ENCODE measurements at regions not wholly inside any gene's neighbourhood (a gene's known extent, or its start where the extent isn't known, plus 50 kb on each side); places are given as distances from the start of the nearest gene placed in this dataset.

DNA sequence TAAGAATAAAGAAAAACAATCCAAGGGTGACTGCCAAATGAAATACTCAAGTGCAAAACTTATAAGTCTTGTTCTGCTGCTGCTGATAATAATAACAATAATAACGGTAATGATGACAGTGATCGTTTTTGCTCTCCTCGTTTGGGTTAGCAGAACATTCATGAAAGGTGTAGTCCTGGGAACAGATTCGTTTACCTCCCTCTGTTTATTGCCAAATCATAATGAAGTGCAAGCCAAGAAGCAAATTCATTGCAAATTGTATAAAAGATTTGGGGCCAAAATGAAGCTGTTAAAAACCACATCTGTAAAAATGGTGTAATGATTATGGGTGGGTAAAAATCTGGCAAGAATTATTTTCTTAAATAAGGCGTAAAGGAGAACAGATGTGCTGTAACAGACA lies 587.2 kb upstream of the MKI67 start:
- no peak for DNase-seq (ENCODE audit: low read depth)

DNA sequence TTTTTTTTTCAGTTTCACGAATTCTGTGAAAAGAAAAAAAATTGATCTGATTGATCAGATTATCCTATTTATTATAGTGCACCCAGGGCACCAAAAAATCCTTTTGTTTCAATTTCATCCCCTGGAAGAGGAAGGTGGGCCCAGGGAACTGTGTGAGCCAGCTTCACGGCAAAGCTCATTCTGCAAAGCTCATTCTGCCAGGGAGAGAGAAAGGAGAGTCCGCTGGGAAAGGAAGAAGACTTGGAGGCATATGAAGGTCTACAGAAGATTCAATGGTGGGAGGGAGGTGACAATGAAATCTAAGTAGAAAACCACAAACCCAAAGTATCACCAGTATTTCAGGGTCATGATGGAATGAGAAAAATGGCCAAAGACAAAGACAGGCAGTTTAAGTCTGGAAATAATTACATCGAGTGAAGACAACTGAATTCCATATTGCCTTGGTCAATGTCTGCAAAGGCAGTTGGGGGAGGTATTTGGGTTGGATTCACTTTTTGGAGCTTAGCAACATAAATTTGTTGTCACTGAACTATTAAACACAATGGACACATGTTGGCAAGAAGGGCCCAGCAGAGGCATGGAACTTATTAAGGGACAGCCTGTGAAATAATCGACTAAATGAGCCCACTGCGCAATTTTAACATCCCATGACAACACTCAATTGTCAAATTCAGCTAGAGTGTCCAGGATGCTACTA lies 587.8 kb upstream of the MKI67 start:
- DNase-seq (ENCODE audit: low read depth): no peak

DNA sequence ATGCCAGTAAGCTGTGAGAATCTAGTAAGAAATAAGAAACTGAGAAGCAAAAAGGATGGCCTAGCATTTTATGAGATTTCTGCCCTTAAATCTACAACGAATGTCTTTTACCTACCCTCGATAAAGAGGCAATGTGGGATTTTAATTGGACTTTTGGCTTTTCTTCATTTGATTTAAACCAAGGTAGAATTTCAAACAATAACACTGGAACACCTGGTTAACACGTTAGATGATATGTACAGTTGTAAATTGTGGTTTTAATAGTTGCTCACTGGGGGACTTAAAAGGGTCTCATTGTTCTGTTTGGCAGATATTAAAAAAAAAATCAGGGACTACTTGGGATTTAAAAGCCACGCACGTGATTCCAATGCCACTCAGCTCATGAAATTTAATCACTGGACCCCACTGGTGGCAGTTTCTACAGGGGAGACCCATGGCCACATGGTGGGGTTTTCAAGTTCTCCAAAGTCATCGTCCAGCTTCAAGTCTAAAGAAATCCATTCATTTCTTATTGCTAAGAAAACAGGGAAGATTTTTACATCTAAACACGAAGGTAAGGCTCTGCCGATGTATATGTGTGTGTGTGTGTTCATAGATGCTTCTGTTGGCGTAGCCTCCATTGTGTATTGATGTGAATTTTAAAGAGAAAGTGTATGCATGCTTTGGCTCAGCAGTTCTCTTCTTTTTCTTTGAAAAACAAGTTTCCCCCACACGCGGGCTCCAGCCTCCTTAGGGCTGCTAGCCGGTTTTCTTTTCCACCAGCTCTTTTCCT lies 588.6 kb upstream of the MKI67 start:
- DNase-seq (ENCODE audit: low read depth): no peak

DNA sequence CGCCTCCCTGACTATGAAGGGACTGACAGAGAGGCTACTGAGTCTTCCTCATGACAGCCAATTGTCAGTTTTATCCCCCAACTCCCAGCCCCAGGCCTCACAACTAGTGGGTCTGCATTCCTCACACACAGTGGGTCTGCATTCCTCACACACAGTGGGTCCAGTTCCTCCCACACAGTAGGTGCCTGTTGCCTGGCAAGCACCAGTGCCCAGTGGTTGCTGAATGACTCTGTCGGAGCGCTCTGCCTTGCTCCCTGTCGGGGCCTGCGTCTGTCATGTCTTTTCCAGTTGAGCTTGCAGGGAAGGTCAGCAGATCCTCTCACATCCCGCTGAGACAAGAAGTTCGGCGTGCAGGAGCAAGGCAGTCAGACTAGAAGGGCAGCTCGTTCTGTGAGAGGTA lies 590.0 kb upstream of the MKI67 start:
- no peak for DNase-seq (ENCODE audit: low read depth)

DNA sequence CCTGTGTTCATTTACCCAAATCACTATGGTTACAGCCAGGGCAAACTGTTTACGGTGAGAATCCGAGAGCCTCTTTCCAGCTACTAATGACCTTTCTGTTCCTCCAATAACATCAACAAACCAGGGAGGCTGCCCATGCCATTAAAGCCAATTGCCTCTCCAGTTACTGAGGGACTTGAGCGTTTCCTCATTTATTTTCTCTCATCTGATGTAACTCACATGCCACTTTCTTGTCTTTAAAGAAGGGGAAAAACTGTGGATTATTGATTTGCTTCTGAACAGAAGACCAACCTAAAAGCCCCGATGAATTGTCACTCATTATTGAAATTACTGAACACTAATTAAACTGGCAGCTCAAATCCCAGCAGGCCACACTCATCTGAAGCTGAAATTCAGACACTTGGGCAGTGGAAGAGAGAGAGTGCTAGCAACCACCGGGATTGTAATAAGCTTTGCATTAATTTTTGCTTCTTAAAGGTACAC lies 595.8 kb upstream of the MKI67 start:
- DNase-seq (ENCODE audit: low read depth): no peak

DNA sequence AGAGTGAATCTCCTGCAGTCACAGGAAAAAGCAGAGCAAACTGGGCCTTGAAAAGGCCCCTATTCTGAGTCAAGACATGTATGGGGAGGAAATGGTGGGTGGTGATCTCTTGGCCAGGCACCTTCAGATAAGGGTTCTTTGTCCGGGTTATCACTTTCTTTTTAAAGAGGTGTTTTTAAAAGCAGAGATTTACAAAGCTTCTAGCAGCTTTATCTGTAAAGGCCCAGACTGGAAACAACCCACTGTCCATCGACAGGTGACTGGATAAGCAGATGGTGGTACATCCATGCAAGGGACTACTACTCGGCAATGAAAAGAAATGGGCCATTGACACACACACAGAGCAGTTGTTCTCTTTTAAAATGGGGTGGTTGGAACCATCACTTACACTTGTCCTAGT lies 596.7 kb upstream of the MKI67 start:
- no peak for DNase-seq (ENCODE audit: low read depth)

DNA sequence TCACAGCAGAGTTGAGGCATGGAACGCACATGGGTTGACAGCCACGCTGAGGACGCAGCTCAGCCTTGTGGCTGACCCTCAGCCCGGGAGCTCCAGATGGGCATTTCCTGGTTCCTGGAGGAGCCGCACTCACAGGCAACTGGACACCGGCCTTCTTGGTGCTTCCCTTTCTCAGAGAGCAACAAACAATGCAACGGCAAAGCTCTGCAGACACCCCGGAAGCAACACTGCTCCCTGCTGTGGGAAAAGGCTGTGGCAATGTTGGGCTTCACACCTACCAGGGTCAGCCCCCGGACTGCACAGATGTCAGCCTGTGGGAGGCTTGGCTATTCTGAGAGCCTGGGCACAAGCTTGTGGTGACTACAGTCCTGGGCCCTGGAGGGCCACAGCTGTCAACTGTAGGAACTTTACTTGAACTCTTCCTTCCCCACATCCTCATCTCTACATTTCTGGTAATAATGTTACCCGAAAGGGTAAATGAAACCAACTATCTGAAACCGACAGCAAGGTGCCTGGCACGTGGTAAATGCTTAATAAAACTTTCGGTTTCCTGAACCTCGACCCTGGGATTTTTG lies 597.5 kb upstream of the MKI67 start:
- DNase-seq (ENCODE audit: low read depth): no peak

DNA sequence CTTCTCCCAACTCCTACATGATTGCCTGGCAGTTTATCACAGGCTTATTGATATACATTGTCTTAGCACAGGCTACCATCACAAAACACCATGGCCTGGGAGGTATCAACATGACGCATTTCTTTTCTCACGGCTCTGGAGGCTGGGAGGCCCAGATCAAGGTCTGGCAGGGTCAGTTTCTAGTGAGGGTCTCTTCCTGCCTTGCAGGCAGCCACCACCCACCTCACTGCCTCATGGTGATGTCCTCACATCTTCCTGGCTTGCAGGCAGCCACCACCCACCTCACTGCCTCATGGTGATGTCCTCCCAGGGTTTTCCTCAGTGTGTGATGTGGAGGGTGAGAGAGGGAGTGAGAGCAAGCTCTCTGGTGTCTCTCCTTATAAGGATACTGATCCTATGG lies 599.3 kb upstream of the MKI67 start:
- no peak for DNase-seq (ENCODE audit: low read depth)

DNA sequence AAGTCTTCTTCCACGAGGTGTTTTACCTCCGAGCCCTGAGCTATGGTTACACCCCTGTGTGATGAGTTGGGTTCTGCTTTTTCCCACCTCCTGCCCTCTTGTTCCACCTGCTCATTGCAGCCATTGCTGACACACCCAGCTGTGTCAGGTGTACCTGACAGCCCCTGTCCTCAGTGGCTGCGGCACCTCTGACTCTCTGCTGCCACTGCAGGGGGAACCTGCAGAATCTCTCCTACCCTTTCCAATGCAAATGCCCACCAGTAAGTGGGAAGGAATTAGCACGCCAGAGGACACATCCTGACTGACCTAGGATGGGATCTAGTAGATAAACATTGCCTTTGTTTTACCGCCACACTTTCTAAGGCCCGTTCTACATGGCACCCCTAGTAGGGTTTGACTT lies 600.9 kb upstream of the MKI67 start:
- DNase-seq (ENCODE audit: low read depth): no peak

DNA sequence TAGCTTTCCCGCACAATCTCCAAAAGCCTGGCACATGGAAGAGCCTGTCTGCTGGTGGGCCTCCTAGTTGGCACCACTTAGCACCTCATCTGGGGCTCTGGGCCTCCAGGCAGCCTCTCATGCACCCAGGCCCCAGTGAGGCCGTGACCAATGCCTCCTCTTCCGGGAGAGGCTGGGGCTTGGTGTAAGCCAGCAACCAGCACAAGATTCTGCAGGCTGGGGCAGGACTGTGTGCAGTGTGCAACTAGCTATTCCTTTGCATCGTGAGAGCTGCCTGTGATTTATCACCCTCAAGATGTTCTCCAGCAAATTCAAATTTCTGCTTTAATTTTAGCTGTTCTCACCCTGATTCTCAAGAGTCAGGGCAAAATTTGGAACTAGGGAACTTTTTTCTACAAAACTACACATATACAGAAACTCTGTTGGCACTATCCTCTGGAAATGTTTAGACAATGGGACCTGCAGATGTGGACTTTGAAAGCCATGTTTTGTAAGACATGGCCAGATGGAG lies 603.7 kb upstream of the MKI67 start:
- no peak for DNase-seq (ENCODE audit: low read depth)

DNA sequence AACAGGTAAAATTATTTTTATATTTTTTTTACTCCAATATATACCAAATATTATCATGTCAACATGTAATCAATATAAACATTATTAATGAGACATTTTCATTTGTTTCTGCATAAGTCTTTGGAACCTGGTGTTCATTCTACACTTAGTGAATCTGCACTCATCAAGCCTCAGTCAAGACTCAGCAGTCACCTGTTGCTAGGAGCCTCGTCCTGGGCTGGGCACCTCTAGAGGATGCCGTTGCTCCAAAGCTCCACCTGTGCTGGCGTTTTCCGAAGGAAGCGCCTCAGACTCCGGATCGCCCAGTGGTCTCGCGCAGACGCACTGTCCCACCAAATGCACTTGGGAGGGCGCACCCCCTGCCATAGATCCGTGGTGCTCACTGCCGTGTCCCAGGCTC lies 604.7 kb upstream of the MKI67 start:
- no peak for DNase-seq (ENCODE audit: low read depth)

DNA sequence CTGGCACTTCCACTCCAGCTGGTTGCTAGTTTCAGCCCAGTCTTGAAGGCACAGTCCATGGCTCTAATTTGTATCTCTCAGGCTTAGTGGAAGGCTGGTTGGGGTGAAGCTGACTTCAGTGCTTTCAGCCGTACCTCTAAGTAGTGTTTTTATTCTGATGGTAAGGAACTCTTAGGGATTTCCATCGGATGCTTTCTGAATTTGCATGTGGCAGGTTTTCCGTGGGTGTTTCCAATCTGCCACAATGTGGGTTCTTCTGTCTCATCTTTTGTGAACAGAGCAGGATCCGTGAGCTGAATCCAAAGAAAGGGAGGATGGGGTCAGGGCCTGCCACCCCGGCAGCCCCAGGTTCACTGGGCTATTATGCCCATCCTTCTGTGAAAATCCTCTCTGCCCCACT lies 607.9 kb upstream of the MKI67 start:
- no peak for DNase-seq (ENCODE audit: low read depth)

DNA sequence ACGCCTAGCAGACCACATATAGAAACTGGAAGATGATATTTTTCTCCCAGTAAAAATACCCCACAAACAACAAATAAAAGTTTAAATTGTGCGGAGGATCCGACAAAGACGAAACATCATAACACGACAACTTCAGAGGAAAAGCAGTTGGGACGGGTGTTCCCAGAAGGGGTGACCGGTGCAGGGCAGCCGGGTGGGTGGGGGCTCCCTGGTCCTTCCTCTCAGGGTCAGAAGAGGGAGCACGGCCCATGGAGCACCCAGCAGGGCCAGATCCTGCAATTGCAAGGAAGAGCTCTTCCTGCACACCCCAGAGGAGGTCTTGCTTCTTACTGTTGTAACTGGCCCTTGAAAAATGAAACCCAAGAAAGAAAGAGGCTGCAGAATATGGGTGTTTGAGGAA lies 608.5 kb upstream of the MKI67 start:
- DNase-seq (ENCODE audit: low read depth): no peak

DNA sequence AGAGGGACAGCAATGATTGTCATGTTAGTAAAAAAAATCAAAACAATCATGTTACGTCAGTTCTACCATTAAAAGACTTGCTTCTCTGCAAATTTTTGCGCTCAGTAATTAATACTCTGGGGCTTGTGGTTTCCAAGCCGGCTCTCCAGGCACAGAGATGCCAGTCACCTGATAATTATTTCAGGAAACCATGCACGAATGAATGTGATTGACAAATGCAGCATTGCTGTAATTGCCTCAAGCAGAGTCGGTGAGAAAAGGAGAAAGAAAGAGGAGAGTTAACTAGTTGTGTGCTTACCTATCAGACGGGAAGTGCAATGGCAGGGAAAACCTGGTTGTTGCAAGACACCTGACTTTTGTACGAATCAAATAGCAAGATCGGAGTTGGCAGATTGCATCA lies 609.8 kb upstream of the MKI67 start:
- DNase-seq (ENCODE audit: low read depth): no peak

DNA sequence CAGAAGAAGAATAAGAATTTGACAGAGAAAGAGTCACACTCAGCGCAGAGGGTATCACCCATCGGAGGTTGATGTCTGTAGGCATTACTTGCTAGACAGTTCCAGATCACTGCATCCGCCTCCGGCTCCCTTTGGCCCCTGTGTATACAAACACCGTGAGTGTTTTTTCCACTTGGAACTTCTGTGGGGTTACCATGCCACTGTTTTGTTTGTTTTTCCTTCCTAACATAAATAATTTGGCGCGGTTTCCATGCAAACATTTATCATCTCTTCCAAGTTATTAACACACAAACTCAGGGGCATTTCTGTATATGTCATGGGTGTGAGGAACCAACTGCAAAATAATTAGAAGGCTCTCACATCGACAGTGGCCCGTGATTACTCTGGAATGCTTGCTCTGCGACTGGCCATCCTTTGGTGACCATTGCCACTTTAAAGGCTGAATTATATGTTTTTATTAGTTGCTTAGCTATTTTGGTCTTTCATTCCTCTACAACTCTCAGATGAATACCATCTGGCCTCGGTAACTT lies 612.2 kb upstream of the MKI67 start:
- DNase-seq (ENCODE audit: low read depth): no peak

DNA sequence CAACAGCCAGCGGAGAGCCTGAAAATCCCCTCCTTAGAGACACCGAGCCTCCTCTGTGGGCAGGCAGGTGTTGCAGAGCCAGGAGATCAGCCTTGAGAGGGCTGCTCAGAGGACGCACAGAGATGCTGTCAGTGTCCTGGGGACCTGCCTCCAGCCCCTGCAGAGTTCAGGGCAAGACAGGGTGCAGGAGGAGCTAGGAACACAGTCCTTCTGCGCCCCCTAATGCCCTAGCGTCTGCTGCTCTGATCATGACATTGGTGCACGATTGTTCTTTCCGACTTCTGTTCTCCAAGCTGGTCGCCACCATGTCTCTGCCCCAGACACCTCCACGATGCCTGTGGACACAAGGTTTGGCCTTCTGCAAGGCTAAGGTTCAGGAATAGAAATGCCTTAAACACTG lies 613.7 kb upstream of the MKI67 start:
- no peak for DNase-seq (ENCODE audit: low read depth)

DNA sequence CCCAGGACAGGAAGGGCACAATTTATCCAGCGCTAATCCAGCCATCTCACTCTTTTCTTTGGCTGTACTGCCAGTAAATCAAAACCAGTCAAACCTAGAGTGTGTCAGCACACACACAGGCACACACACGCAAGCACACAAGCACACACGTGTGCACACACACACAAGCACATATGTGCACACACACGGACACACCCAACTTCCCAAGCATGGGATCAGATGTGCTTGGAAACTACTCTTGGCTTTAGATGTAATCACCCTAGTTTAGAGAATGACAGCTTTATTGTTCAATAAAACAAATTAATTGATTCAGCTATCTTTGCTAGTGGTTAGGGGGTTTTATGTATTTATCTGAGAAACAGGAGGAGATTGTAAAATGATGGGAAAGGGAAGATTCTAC lies 615.0 kb upstream of the MKI67 start:
- DNase-seq (ENCODE audit: low read depth): no peak

DNA sequence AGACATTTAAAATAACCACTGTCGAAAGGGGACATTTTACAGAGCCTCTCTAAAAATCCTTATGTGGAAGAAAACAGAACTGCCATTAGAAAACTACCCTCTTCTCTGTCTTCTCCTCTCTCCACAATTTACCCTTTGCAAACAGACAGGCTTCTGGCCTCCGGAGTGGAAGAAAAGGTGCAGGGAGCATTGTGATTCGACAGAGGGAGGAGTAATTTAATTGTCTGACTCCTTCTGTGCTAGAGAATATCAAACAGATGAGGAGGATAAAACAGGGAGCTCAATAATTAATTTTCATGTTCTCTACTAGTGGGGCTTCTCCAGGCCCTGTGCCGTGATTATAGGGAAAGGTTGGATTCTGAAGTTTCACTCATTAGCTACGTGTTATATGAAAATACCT lies 615.5 kb upstream of the MKI67 start:
- no peak for DNase-seq (ENCODE audit: low read depth)

DNA sequence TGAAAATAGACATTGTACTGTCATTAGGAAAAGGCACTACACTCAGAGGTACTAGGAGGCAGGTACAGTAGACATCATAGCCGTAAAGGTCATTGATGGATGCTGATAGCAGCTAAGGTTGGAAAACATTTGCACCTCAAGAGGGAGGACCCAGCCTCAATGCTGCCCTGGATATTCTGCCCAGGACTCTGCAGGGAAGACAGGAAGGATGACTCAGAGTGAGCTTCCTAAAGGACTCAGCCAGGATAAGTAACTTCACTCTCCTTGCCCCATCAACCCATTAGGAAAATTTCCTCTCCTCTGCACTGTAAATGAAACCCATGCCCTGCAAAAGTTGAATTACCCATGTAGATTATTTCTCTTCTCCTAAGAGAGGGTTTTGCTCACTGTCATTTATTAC lies 617.9 kb upstream of the MKI67 start:
- DNase-seq (ENCODE audit: low read depth): no peak

DNA sequence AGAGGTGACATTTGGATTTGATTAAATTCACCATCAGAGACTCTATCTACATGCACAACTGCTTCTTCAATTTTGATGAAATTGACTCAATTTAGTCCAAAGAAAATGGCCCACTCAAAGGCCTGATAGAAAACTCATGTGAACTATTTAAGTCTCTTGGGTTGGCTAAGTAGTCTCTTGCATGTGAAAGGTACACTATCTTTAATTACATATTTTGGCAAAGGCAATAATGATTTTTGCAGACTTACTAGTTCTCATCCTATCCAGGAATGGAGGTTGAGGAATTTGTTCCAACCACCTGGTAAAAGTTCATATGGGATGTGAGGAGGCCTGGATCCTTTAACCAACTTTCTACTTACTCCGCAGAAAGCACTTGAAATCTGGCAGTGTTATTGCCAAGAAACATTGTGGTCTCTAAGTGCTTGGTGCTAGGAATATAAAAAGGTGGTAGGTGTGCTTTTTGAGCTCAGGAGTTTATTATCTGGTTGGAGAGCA lies 618.6 kb upstream of the MKI67 start:
- no peak for DNase-seq (ENCODE audit: low read depth)

DNA sequence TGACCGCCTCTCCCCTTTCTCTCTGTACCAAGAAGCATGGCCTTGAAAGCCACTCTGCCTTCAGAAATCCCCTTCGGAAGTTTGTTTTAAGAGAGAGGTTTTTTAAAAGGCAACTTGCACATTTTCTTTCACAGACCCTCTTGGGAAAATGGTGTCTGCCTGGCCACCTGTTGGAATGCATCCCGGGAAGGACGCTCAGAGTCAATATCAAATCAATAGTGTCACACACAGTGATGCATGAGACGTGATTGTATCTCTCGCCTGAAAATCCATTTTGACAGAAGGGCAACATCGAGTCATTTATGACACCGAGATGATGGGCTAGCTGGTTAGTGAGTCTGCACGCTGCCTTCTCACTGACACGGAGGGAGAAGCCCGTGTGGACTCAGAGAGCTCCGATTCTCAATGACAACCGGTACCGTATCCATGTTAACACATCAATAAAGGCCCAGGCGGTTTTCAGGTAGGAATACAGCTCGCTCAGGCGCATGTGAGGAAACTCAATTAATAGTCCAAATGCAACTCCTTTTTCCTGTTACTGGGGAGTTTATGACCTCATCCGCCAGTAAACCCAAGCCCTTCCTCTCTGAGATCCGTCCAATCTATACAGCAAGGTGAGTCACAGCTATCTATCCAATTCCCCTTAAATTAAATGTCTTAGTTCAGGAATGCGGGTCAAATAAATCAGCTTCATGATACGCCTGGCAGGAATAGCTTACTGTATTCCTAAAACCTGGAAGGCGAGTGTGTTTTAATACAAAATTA lies 621.5 kb upstream of the MKI67 start:
- DNase-seq (ENCODE audit: low read depth): no peak

DNA sequence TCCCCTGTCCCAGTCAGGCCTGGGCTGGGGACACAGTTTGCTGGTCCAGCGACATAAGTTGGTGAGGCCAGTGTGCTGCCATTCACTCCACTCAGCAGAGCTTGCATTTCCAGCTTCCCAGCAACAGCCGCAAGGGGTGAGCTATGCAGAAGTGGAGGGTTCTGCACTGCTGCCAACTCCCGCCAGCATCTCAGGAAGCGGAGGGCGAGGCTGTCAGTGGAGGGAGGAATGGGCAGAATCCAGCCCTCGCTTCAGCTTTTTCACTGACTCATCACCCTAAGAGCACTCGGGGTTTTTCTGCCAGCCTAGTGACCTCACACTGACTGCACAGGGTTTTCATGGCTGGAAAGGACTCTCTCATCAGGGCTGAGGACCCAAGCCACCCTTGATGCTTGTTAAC lies 625.1 kb upstream of the MKI67 start:
- no peak for DNase-seq (ENCODE audit: low read depth)
